HUES64 (cell line): ENCODE measurements at regions not wholly inside any gene's neighbourhood (a gene's known extent, or its start where the extent isn't known, plus 50 kb on each side); places are given as distances from the start of the nearest gene placed in this dataset.
"Not testable (repeated sequence)": the region's sequence is repeated elsewhere in the genome, so short reads cannot be mapped to it uniquely, and the experiment has no call there.

ENCODE experiments used
- H3K27ac ChIP-seq: 2 replicates; pipeline ENCODE4 v1.7.0; 2013; ENCODE audit warnings: low read depth, low read length, inconsistent platforms
- H3K27me3 ChIP-seq: 2 replicates; pipeline ENCODE4 v1.6.1; 2013; ENCODE audit warnings: mild to moderate bottlenecking, low read length; ENCODE audit not compliant: insufficient read depth
- H3K36me3 ChIP-seq: 2 replicates; pipeline ENCODE4 v1.6.1; 2013; ENCODE audit warnings: mild to moderate bottlenecking, low read length; ENCODE audit not compliant: insufficient read depth
- H3K4me1 ChIP-seq: 2 replicates; pipeline ENCODE4 v1.6.1; 2013; ENCODE audit warnings: mild to moderate bottlenecking, low read length, moderate library complexity; ENCODE audit not compliant: insufficient read depth
- H3K4me3 ChIP-seq: 2 replicates; pipeline ENCODE4 v1.5.1; 2013; ENCODE audit warnings: mild to moderate bottlenecking, low read length, moderate library complexity
- H3K9ac ChIP-seq: 2 replicates; pipeline ENCODE4 v1.6.1; 2013; ENCODE audit warnings: mild to moderate bottlenecking, low read depth, low read length
- H3K9me3 ChIP-seq: 2 replicates; pipeline ENCODE4 v1.6.1; 2013; ENCODE audit warnings: low read depth, low read length; ENCODE audit not compliant: insufficient read depth
- WGBS: fragments of 150-250, 120-280 bp; methylation state at CpG from one replicate; pipeline ENCODE4 v1.1.7; 2013; ENCODE audit warnings: missing lambda C conversion rate; 5-methylcytosine and 5-hydroxymethylcytosine counted together

GRCh38 chr4:159770969-159771368, 668.1 kb downstream of the RAPGEF2 start:
- Histone ChIP-seq H3K27me3 (no peaks in the 10 kb centered on the region), H3K36me3 (no peaks in the 10 kb centered on the region), H3K4me1 (no peaks in the 10 kb centered on the region), H3K9me3 (no peaks in the 10 kb centered on the region), H3K4me3 (no peak overlapping the region), H3K27ac (no peak overlapping the region), H3K9ac (no peak overlapping the region)
- WGBS, result no CpG with 5 or more reads among the region's 3 CpGs

GRCh38 chr4:159776961-159777360, 674.1 kb downstream of the RAPGEF2 start:
- Histone ChIP-seq H3K4me3 (no peak overlapping the region), H3K4me1 (no peaks in the 10 kb centered on the region), H3K27me3 (no peaks in the 10 kb centered on the region), H3K27ac (no peak overlapping the region), H3K9me3 (no peaks in the 10 kb centered on the region), H3K9ac (no peak overlapping the region), H3K36me3 (no peaks in the 10 kb centered on the region)
- WGBS, result 89% methylated on average over 2 of the region's 2 CpGs

DNA sequence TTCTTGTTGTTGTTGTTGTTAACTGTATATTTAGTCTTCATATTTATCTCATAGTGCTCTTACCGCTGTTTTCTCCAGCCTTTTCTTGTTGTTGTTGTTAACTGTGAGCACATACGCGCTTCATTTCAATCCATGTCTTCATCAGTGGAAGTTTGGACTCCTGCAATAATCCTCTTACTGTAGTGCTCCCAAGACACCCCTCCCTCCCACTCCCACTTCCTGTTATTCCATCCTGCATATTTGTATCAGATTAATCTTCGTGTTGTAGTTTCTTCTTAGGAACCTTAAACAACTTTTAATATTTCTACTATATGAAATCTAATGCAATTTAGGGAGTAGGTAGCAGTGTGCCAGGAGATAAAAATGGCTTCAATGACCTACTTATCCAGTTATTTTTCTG, 674.8 kb downstream of the RAPGEF2 start:
- Histone ChIP-seq H3K27ac (no peak overlapping the region), H3K4me3 (no peak overlapping the region), H3K9me3 (no peaks in the 10 kb centered on the region), H3K36me3 (no peaks in the 10 kb centered on the region), H3K27me3 (no peaks in the 10 kb centered on the region), H3K4me1 (no peaks in the 10 kb centered on the region), H3K9ac (no peak overlapping the region)
- 94% methylated on average over 4 of the region's 4 CpGs for WGBS

DNA sequence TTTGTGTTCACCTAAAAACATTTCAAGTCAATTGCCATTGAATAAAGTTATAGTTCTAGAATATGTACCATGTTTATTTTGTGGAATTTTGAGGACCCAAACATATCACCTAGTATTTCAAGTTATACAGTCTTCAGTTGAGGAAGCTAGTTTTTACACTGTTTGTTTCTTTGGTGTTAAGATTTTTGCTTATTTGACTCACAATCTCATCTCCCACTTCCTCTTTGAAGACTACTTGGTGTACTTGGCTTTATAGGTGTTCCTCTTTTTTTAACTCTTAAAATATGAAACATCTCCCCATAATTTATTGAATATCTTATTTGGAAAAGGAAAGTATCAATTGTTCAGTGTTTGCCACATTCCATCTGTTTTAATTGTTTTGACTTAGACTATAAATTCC, 675.4 kb downstream of the RAPGEF2 start:
- no peak overlapping the region for H3K27ac ChIP-seq
- H3K27me3 ChIP-seq, result no peaks in the 10 kb centered on the region
- no peaks in the 10 kb centered on the region for H3K36me3 ChIP-seq
- no peak overlapping the region for H3K4me3 ChIP-seq
- H3K9ac ChIP-seq, result no peak overlapping the region
- no peaks in the 10 kb centered on the region for H3K9me3 ChIP-seq
- H3K4me1 ChIP-seq, result no peaks in the 10 kb centered on the region

- Histone ChIP-seq H3K4me1 (no peaks in the 10 kb centered on the region), H3K36me3 (no peaks in the 10 kb centered on the region), H3K4me3 (no peak overlapping the region), H3K27ac (no peak overlapping the region), H3K27me3 (no peaks in the 10 kb centered on the region), H3K9me3 (no peaks in the 10 kb centered on the region), H3K9ac (no peak overlapping the region)
- WGBS, result 100% methylated on average over 1 of the region's 3 CpGs
These were observed 676.8 kb downstream of the RAPGEF2 start for GRCh38 chr4:159779716-159780115.

GRCh38 chr4:159780196-159780922, 677.5 kb downstream of the RAPGEF2 start:
- no peak overlapping the region for H3K9ac ChIP-seq
- H3K27ac ChIP-seq, result no peak overlapping the region
- H3K4me1 ChIP-seq, result no peaks in the 10 kb centered on the region
- no peaks in the 10 kb centered on the region for H3K36me3 ChIP-seq
- WGBS, result 95% methylated on average over 2 of the region's 2 CpGs
- no peaks in the 10 kb centered on the region for H3K9me3 ChIP-seq
- no peak overlapping the region for H3K4me3 ChIP-seq
- H3K27me3 ChIP-seq, result no peaks in the 10 kb centered on the region

DNA sequence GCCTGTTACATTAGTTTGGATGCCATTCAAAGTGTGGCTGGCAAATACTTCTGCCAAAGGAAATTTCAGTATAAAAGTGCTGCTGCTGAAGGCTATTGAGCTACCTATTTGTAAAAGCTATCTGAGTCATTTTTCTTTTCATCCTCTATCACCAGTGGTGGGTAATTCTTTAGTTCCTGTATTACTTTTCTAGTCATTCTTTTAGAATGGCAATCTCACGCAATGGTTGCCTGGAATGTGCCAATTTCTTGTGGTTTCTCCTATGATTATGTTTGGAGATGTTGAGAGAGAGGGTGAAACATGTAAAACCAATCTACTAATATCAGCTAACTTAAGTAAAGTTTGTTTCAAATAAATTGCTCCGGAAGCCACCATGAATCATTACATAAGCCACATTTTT, 685.0 kb downstream of the RAPGEF2 start:
- no peaks in the 10 kb centered on the region for H3K27me3 ChIP-seq
- no peak overlapping the region for H3K9ac ChIP-seq
- WGBS, result no CpG with 5 or more reads among the region's 2 CpGs
- H3K4me3 ChIP-seq, result no peak overlapping the region
- no peak overlapping the region for H3K27ac ChIP-seq
- no peaks in the 10 kb centered on the region for H3K4me1 ChIP-seq
- no peaks in the 10 kb centered on the region for H3K9me3 ChIP-seq
- no peaks in the 10 kb centered on the region for H3K36me3 ChIP-seq

DNA sequence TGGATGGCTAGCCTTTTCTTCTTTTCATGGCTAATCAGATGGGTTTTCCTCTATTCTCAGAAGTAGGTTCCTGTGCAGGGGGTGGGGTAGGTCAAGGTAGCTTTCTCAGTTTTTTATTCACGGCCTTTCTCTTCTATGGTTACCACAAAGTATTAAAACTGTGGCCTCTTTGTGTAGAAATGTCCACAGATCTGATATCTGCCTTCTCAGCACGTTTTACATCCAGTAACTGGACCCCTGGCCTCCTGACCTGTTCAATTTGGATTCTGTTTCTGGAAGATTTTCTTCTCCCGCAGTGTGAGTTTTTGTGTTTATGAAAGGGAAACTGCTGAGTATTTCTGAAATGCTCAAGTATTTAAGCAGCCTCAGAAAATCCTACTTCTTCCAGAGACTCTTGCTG, 688.5 kb downstream of the RAPGEF2 start:
- 58% methylated on average over 3 of the region's 3 CpGs for WGBS
- H3K4me1 ChIP-seq, result no peaks in the 10 kb centered on the region
- H3K4me3 ChIP-seq, result no peak overlapping the region
- H3K27me3 ChIP-seq, result no peaks in the 10 kb centered on the region
- H3K36me3 ChIP-seq, result no peaks in the 10 kb centered on the region
- H3K9ac ChIP-seq, result no peak overlapping the region
- H3K9me3 ChIP-seq, result no peaks in the 10 kb centered on the region
- no peak overlapping the region for H3K27ac ChIP-seq

DNA sequence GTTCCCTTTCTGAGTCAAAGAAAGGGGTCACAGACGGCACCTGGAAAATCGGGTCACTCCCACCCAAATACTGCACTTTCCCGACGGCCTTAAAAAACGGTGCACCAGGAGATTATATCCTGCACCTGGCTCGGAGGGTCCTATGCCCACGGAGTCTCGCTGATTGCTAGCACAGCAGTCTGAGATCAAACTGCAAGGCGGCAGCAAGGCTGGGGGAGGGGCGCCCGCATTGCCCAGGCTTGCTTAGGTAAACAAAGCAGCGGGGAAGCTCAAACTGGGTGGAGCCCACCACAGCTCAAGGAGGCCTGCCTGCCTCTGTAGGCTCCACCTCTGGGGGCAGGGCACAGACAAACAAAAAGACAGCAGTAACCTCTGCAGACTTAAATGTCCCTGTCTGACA, 701.7 kb downstream of the RAPGEF2 start:
- not testable (repeated sequence) for H3K4me3 ChIP-seq, H3K9ac ChIP-seq
- WGBS, result 88% methylated on average over 12 of the region's 12 CpGs

DNA sequence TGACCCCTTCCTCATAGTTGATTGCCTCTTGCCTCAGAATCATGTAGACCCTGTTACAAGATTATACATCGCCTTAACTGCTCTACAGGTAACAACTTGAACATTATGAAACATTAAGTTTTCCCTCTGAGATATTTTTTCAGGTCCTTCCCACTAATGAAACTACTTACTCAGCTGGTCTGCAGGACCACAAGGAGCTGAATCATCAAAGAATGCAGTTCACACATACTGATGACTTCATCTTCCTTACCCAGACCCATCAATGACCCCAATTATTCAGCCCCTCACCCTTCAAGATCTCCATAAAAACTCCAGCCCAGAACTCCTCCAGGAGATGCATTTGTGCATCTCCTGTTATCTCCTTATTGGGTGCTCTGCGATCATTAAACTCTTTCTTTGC, 720.9 kb downstream of the RAPGEF2 start:
- H3K4me3 ChIP-seq, result no peak overlapping the region
- no peak overlapping the region for H3K9ac ChIP-seq
- no peak overlapping the region for H3K27ac ChIP-seq
- H3K9me3 ChIP-seq, result no peaks in the 10 kb centered on the region; the same call in 1 of the 2 replicates
- H3K27me3 ChIP-seq, result no peaks in the 10 kb centered on the region
- no peaks in the 10 kb centered on the region for H3K4me1 ChIP-seq
- H3K36me3 ChIP-seq, result no peaks in the 10 kb centered on the region
- WGBS, result 98% methylated on average over 2 of the region's 2 CpGs

More for the DNA sequence above, 701.7 kb downstream of the RAPGEF2 start:
- not testable (repeated sequence) for H3K9me3 ChIP-seq, H3K4me1 ChIP-seq, H3K27me3 ChIP-seq, H3K27ac ChIP-seq, H3K36me3 ChIP-seq

GRCh38 chr4:159828687-159829086, 725.8 kb downstream of the RAPGEF2 start:
- Histone ChIP-seq H3K4me3 (no peak overlapping the region), H3K9me3 (no peaks in the 10 kb centered on the region), H3K27me3 (no peaks in the 10 kb centered on the region), H3K9ac (no peak overlapping the region), H3K36me3 (no peaks in the 10 kb centered on the region), H3K4me1 (no peaks in the 10 kb centered on the region), H3K27ac (no peak overlapping the region)
- 86% methylated on average over 1 of the region's 1 CpG for WGBS

GRCh38 chr4:159829184-159829583, 726.3 kb downstream of the RAPGEF2 start:
- Histone ChIP-seq H3K36me3 (no peaks in the 10 kb centered on the region), H3K4me1 (no peaks in the 10 kb centered on the region), H3K9ac (no peak overlapping the region), H3K9me3 (no peaks in the 10 kb centered on the region), H3K4me3 (no peak overlapping the region), H3K27me3 (no peaks in the 10 kb centered on the region), H3K27ac (no peak overlapping the region)
- 90% methylated on average over 1 of the region's 2 CpGs for WGBS
